Choroid plexus epithelial cell (primary cell): ENCODE measurements at regions not wholly inside any gene's neighbourhood (a gene's known extent, or its start where the extent isn't known, plus 50 kb on each side); places are given as distances from the start of the nearest gene placed in this dataset.

ENCODE experiments used
- DNase-seq: peaks from one replicate; pipeline ENCODE4 v3.0.0-alpha.2; 2010; ENCODE audit warnings: low read depth
- H3K4me3 ChIP-seq: 2 replicates; pipeline ENCODE4 v1.5.1; 2011; ENCODE audit warnings: low read depth, mild to moderate bottlenecking, control low read depth, low read length, moderate library complexity
- TF ChIP-seq, protein P1 (sequence below): conservative IDR thresholded peaks from 2 replicates; pipeline ENCODE4 v1.5.1; 2011; ENCODE audit warnings: low read depth, mild to moderate bottlenecking, control low read depth, inconsistent platforms, low read length, moderate library complexity

DNA sequence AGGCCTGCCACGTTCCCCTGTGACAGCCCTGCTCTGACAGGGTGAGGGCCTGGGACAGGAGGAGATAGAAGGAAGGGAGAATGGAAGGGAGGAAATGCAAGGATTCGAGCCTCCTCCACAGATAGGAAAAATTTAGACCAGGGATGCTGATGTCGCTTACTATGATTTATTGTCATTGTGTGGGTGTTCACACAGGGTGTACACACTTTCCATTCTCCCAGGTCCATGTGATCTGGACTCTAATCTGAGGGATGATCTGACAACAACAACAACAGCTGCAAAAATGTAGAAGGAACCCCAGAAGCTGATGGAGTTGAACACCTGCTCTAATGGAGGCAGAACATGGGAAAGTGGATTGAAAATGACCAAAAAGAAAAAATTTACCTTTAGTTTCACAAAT lies 231.7 kb upstream of the TNP1 start:
- TF ChIP-seq, protein P1, sequence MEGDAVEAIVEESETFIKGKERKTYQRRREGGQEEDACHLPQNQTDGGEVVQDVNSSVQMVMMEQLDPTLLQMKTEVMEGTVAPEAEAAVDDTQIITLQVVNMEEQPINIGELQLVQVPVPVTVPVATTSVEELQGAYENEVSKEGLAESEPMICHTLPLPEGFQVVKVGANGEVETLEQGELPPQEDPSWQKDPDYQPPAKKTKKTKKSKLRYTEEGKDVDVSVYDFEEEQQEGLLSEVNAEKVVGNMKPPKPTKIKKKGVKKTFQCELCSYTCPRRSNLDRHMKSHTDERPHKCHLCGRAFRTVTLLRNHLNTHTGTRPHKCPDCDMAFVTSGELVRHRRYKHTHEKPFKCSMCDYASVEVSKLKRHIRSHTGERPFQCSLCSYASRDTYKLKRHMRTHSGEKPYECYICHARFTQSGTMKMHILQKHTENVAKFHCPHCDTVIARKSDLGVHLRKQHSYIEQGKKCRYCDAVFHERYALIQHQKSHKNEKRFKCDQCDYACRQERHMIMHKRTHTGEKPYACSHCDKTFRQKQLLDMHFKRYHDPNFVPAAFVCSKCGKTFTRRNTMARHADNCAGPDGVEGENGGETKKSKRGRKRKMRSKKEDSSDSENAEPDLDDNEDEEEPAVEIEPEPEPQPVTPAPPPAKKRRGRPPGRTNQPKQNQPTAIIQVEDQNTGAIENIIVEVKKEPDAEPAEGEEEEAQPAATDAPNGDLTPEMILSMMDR = no peak
- no peak overlapping the region for H3K4me3 ChIP-seq
- no peak for DNase-seq

DNA sequence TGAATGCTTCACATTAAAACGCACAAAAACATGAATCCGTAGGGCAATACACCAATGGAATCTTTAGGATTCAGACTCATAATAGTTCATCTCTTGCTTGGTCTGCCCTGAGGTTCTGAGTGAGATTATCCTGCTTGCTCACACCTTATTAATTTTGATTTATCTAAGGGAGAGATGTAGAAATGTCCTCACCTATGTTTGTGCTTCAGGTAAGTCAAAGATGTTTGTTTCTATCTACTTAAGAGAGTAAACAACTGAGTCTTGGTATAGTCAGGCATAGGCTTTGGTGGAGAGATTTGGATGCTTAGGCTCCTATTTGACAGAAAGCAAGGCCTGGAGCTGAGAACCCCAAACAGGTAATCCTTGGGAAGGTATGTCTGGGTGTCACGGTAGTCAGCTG lies 231.0 kb upstream of the TNP1 start:
- no peak for DNase-seq
- TF ChIP-seq, protein P1 = no peak
- H3K4me3 ChIP-seq = no peak overlapping the region

DNA sequence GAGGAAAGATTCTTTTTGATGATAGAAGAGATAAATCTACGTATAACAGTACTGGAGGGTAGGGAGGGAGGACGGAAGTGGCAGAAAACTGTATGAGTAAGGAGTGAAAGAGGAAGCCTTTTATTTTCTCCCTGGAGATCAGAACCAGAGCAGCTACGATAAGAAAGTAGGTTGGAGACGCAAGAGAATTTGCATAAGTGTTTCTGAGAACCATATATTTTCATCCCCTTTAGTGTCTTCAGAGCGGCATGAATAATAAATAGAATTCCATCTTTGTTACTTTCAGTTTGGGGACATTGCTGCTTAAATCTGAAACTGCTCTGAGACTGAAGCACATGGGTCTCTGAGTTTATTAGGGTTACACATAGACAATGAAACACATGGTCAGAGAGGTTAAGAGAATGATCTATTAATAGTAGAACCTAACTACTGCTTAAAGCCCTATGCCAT lies 230.2 kb upstream of the TNP1 start:
- TF ChIP-seq, protein P1 = no peak
- peak overlapping the region; percentile 18 for H3K4me3 ChIP-seq
- DNase-seq = peak; percentile 56

DNA sequence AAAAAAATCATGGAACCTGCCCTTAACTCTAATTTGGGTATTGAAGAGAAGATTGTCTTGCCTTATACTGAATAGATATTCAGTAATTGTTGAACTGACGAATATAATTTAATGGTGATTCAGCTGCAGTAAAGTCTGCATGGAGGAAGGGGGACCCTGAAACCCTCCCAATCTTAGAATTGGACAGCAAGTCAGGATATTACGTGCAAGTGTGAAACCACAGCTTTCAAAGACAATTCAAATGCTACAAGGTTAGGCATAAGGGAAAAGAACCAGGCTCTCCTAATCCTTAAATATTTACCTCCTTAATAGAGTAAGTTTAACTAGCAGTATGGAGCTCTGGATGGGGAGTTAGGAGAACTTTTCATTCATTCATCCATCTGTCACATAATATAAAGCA lies 226.9 kb upstream of the TNP1 start:
- no peak for DNase-seq
- TF ChIP-seq, protein P1 = no peak

DNA sequence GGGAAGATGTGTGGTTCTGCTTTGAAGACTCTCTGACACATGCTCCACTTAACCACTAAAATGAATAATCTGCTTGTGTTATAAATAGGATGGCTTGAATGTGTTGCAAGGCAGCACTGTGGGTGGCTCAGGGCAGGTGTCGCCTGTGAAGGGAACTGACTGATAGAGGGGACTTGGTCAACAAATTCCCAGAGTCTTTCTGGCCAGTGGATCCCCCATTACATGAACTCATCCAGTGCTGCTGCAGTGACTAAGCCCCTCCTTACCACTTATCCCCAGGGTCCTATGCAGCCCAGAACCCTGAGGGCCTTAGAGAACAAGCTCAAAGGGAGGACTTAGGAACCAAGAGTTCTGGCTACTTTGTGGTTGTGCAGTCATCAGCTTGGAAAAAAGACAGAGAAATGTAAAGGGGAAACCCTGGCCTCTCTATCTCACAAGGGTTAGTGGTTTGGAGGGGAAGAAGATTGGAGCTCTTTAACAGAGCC lies 226.2 kb upstream of the TNP1 start:
- no peak overlapping the region for H3K4me3 ChIP-seq
- TF ChIP-seq, protein P1 = no peak
- DNase-seq = peak; percentile 70

More for the DNA sequence above, 226.9 kb upstream of the TNP1 start:
- no peak overlapping the region for H3K4me3 ChIP-seq

DNA sequence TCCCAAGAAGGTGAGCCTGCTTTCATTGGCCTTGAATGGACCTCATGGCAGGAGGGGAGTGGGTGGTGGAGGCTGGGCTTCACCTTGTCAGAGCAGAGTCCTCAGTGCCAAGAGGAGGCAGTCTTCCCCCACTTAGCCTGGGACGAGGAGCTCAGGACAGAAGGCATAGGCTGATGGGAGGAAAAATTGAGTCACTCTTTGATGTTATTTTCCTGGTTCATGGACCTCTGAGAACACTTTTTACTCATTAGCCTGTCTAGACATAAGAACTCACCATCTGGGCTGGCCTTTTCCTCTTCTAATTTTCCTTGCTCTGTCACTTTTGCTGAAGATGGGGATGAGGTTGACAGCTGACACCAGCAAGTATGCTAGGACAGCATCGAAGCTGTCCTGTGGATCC lies 225.7 kb upstream of the TNP1 start:
- TF ChIP-seq, protein P1 = peak; percentile 31
- H3K4me3 ChIP-seq = no peak overlapping the region
- peak; percentile 68 for DNase-seq

DNA sequence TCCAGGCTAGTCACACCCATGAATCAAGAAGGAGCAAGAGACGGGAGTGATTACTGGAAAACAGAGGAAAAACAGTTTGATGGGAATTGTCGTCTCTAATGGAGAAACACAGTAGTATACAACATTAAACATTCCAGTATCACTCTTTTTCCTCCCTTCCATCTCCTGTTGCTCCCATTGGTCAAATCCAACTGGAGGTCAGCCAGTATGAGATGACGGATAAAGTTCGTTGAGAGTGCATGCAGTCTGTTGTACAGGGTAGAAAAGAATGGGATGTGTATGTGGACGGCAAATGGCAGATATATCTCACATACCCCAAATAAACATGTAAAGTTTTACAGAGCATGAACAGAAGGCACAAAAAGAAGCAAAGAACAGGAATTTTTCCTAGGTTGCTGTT lies 221.9 kb upstream of the TNP1 start:
- TF ChIP-seq, protein P1 = no peak

More for the DNA sequence above, 221.9 kb upstream of the TNP1 start:
- H3K4me3 ChIP-seq = no peak overlapping the region
- no peak for DNase-seq
